Stimulated activated CD8-positive, alpha-beta memory T cell treated with anti-CD3 and anti-CD28 coated beads, Interleukin-15, amount 100 ng/mL, for 1 hour (primary cell): ENCODE measurements at regions not wholly inside any gene's neighbourhood (a gene's known extent, or its start where the extent isn't known, plus 50 kb on each side); places are given as distances from the start of the nearest gene placed in this dataset.

Source experiments
- DNase-seq: peaks from one replicate; pipeline ENCODE4 v3.0.0-alpha.2; 2020; ENCODE audit warnings: low read depth

GRCh38 chr6:145023116-145023726, 712.1 kb downstream of the EPM2A start:
- DNase-seq = no peak

- DNase-seq = no peak
These were observed 709.8 kb downstream of the EPM2A start for GRCh38 chr6:145025488-145025887.

- DNase-seq = no peak
These were observed 709.0 kb downstream of the EPM2A start for GRCh38 chr6:145026267-145026679.

- DNase-seq = no peak
These were observed 707.0 kb downstream of the EPM2A start for GRCh38 chr6:145028144-145028818.

GRCh38 chr6:145031001-145031400, 704.3 kb downstream of the EPM2A start:
- DNase-seq = no peak

GRCh38 chr6:145031962-145032361, 703.4 kb downstream of the EPM2A start:
- DNase-seq = no peak

GRCh38 chr6:145032562-145033145, 702.7 kb downstream of the EPM2A start:
- no peak for DNase-seq

GRCh38 chr6:145034664-145035063, 700.7 kb downstream of the EPM2A start:
- no peak for DNase-seq

- DNase-seq = no peak
These were observed 699.1 kb downstream of the EPM2A start for GRCh38 chr6:145036236-145036635.

GRCh38 chr6:145036848-145037567, 698.3 kb downstream of the EPM2A start:
- DNase-seq = no peak

GRCh38 chr6:145042559-145042958, 692.8 kb downstream of the EPM2A start:
- no peak for DNase-seq

GRCh38 chr6:145043926-145044500, 691.3 kb downstream of the EPM2A start:
- no peak for DNase-seq

GRCh38 chr6:145044641-145045246, 690.6 kb downstream of the EPM2A start:
- no peak for DNase-seq

GRCh38 chr6:145045582-145045981, 689.7 kb downstream of the EPM2A start:
- no peak for DNase-seq

- no peak for DNase-seq
These were observed 687.4 kb downstream of the EPM2A start for GRCh38 chr6:145047891-145048290.

- no peak for DNase-seq
These were observed 683.7 kb downstream of the EPM2A start for GRCh38 chr6:145051661-145052060.

GRCh38 chr6:145055567-145055966, 679.8 kb downstream of the EPM2A start:
- DNase-seq = no peak

- DNase-seq = no peak
These were observed 674.6 kb downstream of the EPM2A start for GRCh38 chr6:145060714-145061113.

- DNase-seq = no peak
These were observed 672.2 kb downstream of the EPM2A start for GRCh38 chr6:145063091-145063490.

GRCh38 chr6:145067430-145067829, 667.9 kb downstream of the EPM2A start:
- DNase-seq = no peak

GRCh38 chr6:145068577-145068976, 666.7 kb downstream of the EPM2A start:
- no peak for DNase-seq

- no peak for DNase-seq
These were observed 665.4 kb downstream of the EPM2A start for GRCh38 chr6:145069966-145070365.
